Stomach (tissue), 8 donors: ENCODE measurements at regions not wholly inside any gene's neighbourhood (a gene's known extent, or its start where the extent isn't known, plus 50 kb on each side); places are given as distances from the start of the nearest gene placed in this dataset.

ENCODE experiments used
- DNase-seq, 2 donors: peaks; one replicate each; pipeline versions ENCODE4 v3.0.0 to v3.0.0-alpha.2; 2013 to 2019
- H3K27ac ChIP-seq, 5 donors: fragments of 200-600 bp in 4 of 5; sonication (generic) in 4 of 5; one replicate each; pipeline ENCODE4 v1.5.1; 2013 to 2019; ENCODE audit warnings: mild to moderate bottlenecking in 1 of 5, moderate library complexity in 1 of 5
- H3K27me3 ChIP-seq, 3 donors: fragments of 200-600 bp; sonication (generic); one replicate each; pipeline ENCODE4 v1.5.1; 2017 to 2019; ENCODE audit warnings: mixed run types in 1 of 3
- H3K36me3 ChIP-seq, 4 donors: fragments of 200-600 bp; sonication (generic); 1 replicate in 3 of 4; 2 replicates in 1 of 4; pipeline ENCODE4 v1.5.1; 2016 to 2019
- H3K4me1 ChIP-seq, 4 donors: fragments of 200-600 bp; sonication (generic); one replicate each; pipeline ENCODE4 v1.5.1; 2016 to 2019
- H3K4me3 ChIP-seq, 4 donors: fragments of 200-600 bp; sonication (generic) in 3 of 4; one replicate each; pipeline ENCODE4 v1.5.1; 2016 to 2019; ENCODE audit warnings: mild to moderate bottlenecking in 1 of 4
- H3K9me3 ChIP-seq, 4 donors: fragments of 200-600 bp; sonication (generic); one replicate each; pipeline ENCODE4 v1.5.1; 2016 to 2019
- EP300 ChIP-seq: sonication (generic); formaldehyde crosslinking; IDR thresholded peaks from one replicate; pipeline ENCODE4 v1.6.1; 2017; ENCODE audit warnings: antibody characterized with exemption
- POLR2A ChIP-seq, 4 donors: fragments of 450-650 bp; IDR thresholded peaks; one replicate each; pipeline ENCODE4 v1.6.1; 2016; ENCODE audit warnings: antibody characterized with exemption in 4 of 4, control low read depth in 2 of 4, mild to moderate bottlenecking in 1 of 4, moderate library complexity in 1 of 4
- POLR2AphosphoS5 ChIP-seq, 3 donors: sonication (generic); formaldehyde crosslinking; IDR thresholded peaks; one replicate each; pipeline ENCODE4 v1.6.1; 2016; ENCODE audit warnings: antibody characterized with exemption in 3 of 3
- WGBS, 5 donors: extraction: QIAGEN DNeasy Blood & Tissue Kit in 3 of 5; methylation state at CpG; one replicate each; pipeline versions ENCODE4 v1.1.5 to v1.1.7; 2013 to 2018; 5-methylcytosine and 5-hydroxymethylcytosine counted together
- intact Hi-C: fragments of 100-400 bp; cut with DNase I; formaldehyde crosslinking; loops from one replicate; pipeline ENCODE4 v1.15.1; 2023; ENCODE audit warnings: low total_unique reads
- TF ChIP-seq, protein P1 (sequence below), 7 experiments: fragments of 450-650 bp in 4 of 7; fragments of 200-600 bp in 3 of 7; sonication (generic) in 3 of 7; IDR thresholded peaks; one replicate each; pipeline ENCODE4 v1.5.1; 2016 to 2019; ENCODE audit warnings: antibody characterized with exemption in 7 of 7, control low read depth in 2 of 7, mild to moderate bottlenecking in 1 of 7
- donor health status: healthy with polysubstance abuse.
- donor health status: Bipolar disorder and iron deficiency.
- donor health status: healthy.

- no peak for TF ChIP-seq POLR2A (IDR thresholded peaks at IDR 0.05)
- TF ChIP-seq, protein P1, sequence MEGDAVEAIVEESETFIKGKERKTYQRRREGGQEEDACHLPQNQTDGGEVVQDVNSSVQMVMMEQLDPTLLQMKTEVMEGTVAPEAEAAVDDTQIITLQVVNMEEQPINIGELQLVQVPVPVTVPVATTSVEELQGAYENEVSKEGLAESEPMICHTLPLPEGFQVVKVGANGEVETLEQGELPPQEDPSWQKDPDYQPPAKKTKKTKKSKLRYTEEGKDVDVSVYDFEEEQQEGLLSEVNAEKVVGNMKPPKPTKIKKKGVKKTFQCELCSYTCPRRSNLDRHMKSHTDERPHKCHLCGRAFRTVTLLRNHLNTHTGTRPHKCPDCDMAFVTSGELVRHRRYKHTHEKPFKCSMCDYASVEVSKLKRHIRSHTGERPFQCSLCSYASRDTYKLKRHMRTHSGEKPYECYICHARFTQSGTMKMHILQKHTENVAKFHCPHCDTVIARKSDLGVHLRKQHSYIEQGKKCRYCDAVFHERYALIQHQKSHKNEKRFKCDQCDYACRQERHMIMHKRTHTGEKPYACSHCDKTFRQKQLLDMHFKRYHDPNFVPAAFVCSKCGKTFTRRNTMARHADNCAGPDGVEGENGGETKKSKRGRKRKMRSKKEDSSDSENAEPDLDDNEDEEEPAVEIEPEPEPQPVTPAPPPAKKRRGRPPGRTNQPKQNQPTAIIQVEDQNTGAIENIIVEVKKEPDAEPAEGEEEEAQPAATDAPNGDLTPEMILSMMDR (IDR thresholded peaks at IDR 0.05), result no peak
- no peak for TF ChIP-seq EP300
- no peak for TF ChIP-seq POLR2AphosphoS5 (IDR thresholded peaks at IDR 0.05)
- intact Hi-C loops, result no loop called here
- no peaks in the 10 kb centered on the region for H3K36me3 ChIP-seq
- no peak overlapping the region for H3K27ac ChIP-seq
- H3K4me3 ChIP-seq, result no peak overlapping the region
- no peaks in the 10 kb centered on the region for H3K27me3 ChIP-seq
- 62 to 83% (median 72%) methylated on average over 8 of the region's 8 CpGs for WGBS, 5 donors
- no peak for DNase-seq
- no peaks in the 10 kb centered on the region for H3K4me1 ChIP-seq
- no peaks in the 10 kb centered on the region for H3K9me3 ChIP-seq
Measured at GRCh38 chr20:11795071-11795615, 122.5 kb upstream of the BTBD3 start.

- H3K27ac ChIP-seq, result no peak overlapping the region
- H3K36me3 ChIP-seq, result no peaks in the 10 kb centered on the region
- intact Hi-C loops, result no loop called here
- 60 to 77% (median 63%) methylated on average over 4 of the region's 4 CpGs for WGBS, 5 donors
- TF ChIP-seq POLR2AphosphoS5 (IDR thresholded peaks at IDR 0.05) (no peak), POLR2A (IDR thresholded peaks at IDR 0.05) (no peak), EP300 (no peak)
- TF ChIP-seq, protein P1 (IDR thresholded peaks at IDR 0.05), result no peak
- H3K4me1 ChIP-seq, result no peaks in the 10 kb centered on the region
- no peaks in the 10 kb centered on the region for H3K27me3 ChIP-seq
- H3K4me3 ChIP-seq, result no peak overlapping the region
- H3K9me3 ChIP-seq, result no peaks in the 10 kb centered on the region
- no peak for DNase-seq
Measured at GRCh38 chr20:11796026-11796425, 121.7 kb upstream of the BTBD3 start.

DNA sequence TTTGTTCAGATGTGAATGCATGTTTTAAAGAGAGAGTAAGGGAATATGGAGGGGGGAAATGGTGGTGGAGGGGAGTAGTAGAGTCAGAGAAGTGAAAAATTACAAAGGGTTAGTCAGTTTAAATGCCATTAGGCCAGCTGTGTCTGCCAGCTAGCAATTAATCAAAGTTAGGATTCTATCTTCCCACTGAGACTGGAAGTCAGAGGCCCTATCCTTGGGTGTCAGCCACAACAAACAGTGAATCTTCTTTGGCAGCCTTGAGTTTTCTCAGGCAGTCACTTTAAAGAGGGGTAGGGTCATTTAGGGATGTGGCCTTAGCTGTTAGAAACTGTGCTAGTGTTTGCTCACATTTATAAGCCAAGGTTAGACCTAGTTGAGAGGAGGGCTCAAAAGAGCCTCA lies 120.5 kb upstream of the BTBD3 start:
- Histone ChIP-seq H3K36me3 (no peaks in the 10 kb centered on the region), H3K9me3 (no peaks in the 10 kb centered on the region), H3K27me3 (no peaks in the 10 kb centered on the region), H3K27ac (no peak overlapping the region), H3K4me1 (no peaks in the 10 kb centered on the region), H3K4me3 (no peak overlapping the region)
- intact Hi-C loops, result no loop called here
- TF ChIP-seq POLR2A (IDR thresholded peaks at IDR 0.05) (no peak), POLR2AphosphoS5 (IDR thresholded peaks at IDR 0.05) (no peak), EP300 (no peak)
- TF ChIP-seq, protein P1 (IDR thresholded peaks at IDR 0.05), result no peak
- no peak for DNase-seq

- DNase-seq, result peak; percentile 31 to 53
- no peaks in the 10 kb centered on the region for H3K9me3 ChIP-seq
- no peaks in the 10 kb centered on the region for H3K27me3 ChIP-seq
- H3K4me3 ChIP-seq, result no peak overlapping the region
- TF ChIP-seq POLR2AphosphoS5 (IDR thresholded peaks at IDR 0.05) (no peak), POLR2A (IDR thresholded peaks at IDR 0.05) (no peak), EP300 (no peak)
- TF ChIP-seq, protein P1 (IDR thresholded peaks at IDR 0.05), result no peak
- H3K27ac ChIP-seq, result no peak overlapping the region
- WGBS, 5 donors, result 37 to 69% (median 52%) methylated on average over 2 of the region's 2 CpGs
- H3K4me1 ChIP-seq, result no peaks in the 10 kb centered on the region
- intact Hi-C loops, result no loop called here
- no peaks in the 10 kb centered on the region for H3K36me3 ChIP-seq
Measured at GRCh38 chr20:11799281-11799684, 118.4 kb upstream of the BTBD3 start.
